ENCODE measurements at regions not wholly inside any gene's neighbourhood (a gene's known extent, or its start where the extent isn't known, plus 50 kb on each side); places are given as distances from the start of the nearest gene placed in this dataset.

- no peak for TF ChIP-seq CTCF (IDR thresholded peaks at IDR 0.05; ENCODE audit: low read depth, low read length)
- TF ChIP-seq EZH2phosphoT487 (IDR thresholded peaks at IDR 0.05; ENCODE audit: low read depth), result no peak
Observed at GRCh38 chr4:125505621-125506020, 190.9 kb downstream of the FAT4 start.
